DMS53 (cell line): ENCODE measurements at regions not wholly inside any gene's neighbourhood (a gene's known extent, or its start where the extent isn't known, plus 50 kb on each side); places are given as distances from the start of the nearest gene placed in this dataset.

Source experiments
- DNase-seq: peaks from one replicate; lab custom pipeline; 2025; lab: John Stamatoyannopoulos, UW

DNA sequence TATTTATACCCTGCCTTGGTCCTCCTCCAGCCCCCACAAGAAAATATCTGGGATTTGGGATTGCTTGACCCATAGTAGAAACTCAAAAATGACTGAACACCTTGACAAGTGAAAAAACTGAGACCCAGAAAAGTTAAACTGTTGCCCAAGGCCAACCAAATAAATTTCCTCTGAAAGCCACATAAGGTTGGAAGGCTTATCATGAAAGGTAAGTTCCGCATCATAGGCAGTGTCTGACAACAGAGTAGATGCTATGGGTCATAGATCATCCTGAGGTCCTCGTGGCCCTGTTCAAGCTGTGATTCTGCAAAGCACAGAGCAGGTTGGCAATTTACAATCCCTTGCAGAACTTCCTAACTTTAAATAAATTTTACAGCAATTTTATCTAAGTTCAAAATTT, 140.8 kb upstream of the TSC22D2 start:
- DNase-seq, result no peak

DNA sequence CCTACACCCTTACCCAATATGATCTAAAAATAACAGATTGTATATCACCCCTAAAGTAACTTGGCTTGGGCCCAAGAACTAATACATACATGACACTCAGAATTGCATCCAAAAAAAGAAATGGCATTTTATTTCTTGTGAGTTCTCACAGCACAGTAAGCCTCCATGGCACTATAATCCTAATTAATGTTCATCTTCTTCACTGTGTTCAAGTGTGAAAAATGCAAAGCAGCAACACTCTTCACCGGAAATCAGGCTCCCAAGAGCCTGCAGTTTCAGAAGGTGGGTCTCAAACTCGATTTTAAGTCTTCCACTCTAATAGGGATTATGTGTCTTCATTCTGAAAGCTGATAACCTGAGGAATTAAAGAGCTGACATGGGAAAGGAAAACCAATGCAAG, 142.8 kb upstream of the TSC22D2 start:
- DNase-seq, result no peak

DNA sequence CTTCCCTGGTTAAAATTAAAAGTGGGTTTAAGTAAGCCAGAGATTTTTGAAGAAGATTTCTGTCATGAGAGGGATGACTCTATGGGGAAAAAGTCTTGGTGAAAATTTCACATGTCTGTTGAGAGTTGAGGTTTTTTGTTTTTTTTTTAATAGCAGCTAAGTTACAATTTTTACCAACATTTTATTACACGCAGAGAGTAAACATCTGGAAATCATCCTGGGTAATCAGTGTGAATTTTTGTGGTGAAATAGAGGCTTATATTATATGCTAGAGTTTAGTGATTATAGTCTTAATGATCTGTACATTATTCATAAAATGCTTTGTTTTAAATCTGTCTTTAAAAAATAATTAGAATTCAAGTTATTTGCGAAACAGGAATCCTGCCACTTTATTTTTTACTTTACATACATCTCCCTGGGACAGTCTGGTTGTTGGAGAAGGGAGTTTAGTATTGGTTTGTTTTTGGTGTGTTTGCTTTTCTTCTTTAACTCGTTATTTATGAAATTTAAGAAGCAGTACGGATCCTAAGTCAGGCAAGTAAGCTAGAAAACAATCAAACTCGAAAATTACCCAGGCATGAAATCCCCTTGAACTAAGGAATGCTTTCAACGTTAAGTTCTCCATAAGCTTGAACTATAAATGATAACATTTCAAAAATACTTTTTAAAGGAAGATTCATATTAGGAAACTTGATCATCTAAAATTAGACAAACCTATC, 143.4 kb upstream of the TSC22D2 start:
- peak; percentile 1 for DNase-seq

DNA sequence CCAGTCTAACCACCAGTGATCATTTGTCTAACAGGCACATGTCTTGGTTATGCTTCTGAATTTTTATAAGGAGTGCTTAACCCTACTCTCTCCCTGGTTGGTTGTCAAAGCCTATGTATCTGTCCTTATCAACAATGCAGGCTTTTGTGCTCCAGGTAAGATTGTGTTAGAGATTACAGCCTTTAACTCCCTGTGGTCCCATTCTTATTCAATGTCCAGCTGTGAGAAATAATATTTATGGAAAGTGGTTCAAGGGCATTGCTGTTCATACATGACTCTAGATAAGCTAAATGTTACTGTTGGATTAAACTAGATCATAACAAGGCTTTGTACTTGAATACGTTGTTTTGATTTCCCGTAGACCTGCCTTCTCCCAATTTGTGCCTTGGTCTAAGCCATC, 146.1 kb upstream of the TSC22D2 start:
- DNase-seq, result no peak

DNA sequence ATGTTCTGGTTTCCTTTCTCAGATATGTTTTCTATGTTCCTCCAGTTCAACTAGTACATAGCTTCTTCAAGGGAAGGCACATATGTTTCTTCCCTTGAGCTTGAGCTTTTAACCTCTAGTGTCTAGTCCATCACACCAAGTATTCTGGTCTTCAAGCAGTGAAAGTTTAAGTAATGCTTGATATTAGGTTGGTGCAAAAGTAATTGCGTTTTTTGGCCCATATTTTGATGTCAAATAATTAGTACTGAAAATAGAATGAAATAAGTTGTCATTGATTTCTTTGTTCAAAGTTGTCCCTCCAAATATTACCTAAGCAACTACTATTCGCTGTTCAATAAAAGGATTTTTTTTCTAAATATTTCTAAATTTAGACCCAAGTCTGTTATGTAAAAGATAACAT, 146.7 kb upstream of the TSC22D2 start:
- DNase-seq, result no peak

DNA sequence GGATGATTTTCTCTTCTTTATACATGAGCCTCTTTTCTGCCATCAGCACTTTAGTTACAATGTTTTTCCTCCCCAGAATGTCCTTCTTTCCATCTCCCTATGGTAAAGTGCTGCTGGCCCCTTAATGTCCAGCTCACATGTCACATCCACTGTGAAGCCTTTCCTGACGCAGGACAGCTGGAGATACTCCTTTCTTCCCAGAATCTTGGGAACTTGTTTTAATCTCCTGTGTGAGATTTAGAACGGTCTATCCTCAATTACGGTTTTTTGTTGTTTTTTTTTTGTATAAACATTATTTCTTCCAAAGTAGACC, 147.7 kb upstream of the TSC22D2 start:
- DNase-seq, result no peak

DNA sequence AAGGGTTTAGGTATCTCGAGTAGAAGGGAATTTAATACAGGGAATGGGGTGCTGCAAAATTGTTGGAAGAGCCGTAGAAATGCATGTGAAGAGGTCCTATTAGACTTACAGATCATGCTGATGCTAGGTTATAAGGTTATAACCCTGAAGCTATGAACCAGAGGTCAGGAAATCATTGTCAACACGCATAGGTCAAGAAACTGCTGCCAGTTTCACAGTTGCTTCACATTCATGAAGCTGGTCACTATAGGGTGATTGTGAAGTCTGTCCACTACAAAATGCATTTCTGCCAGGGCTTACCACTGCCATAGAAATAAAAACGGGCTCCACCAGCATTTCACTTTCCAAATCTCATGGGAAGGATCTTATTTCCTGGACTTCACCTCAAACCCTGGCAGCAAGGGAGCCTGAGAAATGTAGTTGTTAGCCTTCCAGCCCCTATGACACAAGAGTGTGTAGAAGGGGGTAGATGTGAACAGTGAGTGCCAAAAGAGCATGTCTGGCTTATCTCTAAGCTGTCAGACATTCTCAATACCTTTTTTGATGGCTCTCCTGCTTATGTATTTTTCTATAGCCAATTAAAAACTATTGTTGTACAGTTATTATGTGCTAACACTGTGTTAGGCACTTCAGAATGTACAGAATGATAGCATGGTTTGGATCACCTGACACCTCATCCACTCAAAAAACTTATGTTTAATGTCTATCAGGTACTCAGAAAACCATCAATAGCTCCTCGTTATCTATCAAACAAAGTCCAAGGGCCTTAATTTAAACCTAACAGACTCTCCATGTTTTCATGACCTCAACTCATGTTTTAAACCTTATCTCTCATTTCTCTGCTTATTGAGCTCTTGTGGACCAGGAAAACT, 148.3 kb upstream of the TSC22D2 start:
- no peak for DNase-seq

DNA sequence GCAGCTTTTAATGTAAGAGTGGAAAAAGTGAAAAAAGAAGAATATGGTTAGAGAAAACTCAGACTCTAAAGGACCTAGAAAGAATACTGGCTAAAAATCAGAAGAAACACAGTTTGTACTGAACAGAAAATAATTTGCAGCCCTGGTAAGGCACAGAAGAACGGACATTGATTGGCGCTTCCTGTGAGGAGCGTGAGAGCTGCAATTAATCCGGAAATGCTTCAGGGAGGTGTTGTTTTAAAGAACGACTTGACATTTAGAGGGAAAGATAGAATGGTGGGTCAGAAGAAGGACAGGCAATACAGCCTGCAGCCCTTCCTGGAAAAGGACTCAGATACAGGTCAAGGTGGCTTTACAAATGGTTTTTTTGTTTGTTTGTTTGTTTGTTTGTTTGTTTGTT, 151.3 kb upstream of the TSC22D2 start:
- DNase-seq, result no peak

DNA sequence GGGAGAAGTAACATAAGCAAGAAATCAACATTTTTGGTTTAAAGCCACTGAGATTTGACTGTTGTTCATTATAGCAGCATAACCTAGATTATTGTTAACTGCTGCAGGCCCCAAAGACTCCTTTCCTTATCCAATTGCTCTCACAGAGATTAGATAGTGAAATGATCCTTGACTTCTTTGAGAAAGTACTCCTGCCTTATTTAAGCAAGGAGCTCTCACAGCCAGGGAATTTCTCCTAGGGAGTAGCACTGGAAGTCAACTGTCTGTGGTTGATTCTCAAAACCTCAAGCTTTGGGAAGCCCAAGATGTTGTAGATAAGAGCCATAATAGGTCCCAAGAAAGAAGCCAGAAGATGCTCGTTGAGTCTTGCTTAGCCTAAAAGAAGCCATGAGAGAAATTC, 151.8 kb upstream of the TSC22D2 start:
- DNase-seq, result no peak

DNA sequence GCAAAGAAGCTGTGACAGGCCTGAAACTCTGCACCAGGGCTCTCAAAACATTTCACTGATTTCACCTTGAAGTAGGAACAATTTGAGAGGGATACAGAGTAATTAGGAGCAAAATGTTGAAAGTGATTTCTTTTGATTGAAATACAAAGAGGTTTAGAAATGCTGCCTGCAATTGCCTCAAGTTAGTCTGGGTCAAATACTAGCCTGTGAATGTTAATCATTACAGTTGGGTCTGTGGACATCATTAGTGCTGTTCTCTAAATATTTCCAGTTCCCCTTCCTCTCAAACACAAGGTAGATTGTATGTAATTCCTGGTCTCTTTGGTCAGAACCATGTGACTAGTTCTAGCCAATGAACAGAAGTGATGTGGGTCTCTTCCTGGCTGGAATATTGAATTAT, 152.3 kb upstream of the TSC22D2 start:
- no peak for DNase-seq

DNA sequence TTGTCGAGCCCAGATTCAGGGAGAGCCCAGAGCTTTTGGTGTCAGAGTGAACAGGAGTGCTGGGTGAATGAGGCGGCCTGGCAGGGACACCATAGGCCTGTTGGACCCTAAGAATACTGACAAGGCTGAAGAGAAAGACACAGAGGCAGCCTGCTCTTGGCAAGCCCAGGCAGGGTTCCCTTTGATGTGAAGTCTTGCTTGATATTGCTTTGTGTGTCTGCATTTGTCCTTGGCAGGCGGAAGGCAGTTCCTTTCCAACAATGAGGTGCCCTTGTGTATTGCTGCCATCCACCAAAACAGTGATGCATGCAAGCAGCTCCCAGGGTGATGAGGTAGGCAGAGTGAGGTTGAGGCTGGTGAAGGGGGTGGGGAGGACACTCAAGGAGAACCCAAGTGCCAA, 152.7 kb upstream of the TSC22D2 start:
- no peak for DNase-seq

DNA sequence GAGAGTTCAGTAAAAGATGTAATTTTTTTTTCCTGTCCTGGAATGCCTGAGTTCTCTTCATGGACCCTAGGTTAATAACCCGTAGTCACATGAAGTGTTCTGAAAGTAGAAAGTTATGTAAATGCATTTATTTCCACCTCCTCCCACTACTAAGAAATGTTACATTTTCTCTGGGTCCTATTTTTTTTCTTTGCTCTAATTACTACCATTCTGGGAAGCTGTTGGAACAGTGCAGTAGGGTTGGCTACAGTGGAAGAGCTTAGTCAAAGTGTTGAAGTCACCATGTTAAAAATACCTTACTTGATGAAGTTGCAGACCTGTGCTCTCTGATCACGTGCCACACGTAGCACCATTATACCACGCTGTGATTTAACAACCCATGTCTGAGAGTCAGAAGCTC, 153.8 kb upstream of the TSC22D2 start:
- DNase-seq, result no peak

DNA sequence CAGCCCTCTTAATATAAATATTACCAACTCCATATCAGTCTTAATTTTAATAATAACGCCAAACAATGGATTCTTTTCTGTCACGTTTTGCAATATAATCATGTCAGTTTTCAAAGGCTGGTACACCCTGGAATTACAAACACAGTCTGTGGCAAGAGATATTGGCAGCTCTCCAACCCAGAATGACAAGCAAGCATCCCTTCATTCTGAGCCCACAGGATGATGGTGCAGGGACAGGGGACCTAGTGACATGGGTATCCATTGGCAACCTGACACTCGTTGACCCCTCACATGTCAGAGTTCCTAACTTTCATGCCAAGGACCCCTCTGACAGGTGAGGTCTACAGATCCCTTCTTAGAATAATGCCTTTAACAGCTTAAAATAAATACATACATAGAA, 154.5 kb upstream of the TSC22D2 start:
- DNase-seq, result peak; percentile 21

DNA sequence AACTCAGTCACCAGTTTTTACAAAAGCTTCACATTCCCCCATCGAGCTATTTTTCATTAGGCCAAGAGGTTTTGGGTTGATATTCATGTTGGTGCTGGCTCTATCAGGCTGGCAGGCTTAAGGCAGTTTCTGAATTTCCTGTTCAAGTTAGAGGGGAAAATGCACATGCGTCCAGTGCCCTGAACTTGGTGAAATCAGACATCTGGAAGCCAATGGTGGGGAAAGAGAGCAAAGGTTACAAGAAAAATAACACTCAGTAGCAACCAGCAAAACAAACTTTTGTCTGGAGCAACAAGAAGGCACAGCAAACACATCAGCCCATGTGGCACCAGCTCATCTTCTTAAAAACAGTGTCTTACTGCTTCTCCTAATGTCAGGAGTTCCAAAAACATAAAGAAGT, 155.6 kb upstream of the TSC22D2 start:
- no peak for DNase-seq

DNA sequence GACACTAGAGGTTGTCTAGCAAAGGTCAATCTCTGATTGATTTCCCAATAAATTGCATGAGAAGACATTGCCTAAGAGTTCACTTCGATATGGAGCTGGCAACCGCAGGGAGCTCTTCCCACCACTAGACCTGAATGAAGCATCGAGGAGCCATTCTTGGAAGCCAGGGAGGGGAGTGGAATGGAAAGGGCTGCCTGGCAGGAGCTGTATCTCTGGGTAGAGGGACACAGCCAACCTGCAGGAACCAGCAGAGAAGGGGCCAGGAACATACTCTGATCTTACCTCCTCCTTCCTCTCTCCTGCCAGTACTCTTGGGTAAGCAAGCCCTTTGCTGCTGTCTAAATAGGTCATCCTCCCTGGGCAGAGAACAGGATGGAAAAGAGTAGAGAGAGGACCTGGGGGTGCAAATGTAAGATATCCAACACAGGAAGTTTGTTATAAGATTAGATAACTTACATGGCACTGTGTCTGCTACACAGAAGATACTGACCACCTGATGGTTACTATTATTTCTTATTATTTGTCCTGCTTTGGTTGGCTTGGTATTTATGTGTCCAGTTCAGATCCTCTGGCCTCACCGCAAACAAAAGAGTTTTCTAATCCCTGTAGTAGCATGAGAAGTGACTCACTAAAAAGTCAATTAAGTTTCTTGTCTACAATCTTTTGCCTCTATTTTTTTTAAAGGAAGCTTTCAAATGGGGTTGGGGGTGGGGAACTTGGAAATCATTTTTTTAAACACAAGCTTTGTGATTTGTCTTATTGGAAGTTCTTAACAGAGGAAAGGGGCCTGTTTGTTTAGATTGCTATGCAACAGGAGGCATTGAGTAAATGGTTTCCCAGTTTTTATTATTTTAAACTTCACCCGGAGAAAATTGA, 156.7 kb upstream of the TSC22D2 start:
- DNase-seq, result no peak

DNA sequence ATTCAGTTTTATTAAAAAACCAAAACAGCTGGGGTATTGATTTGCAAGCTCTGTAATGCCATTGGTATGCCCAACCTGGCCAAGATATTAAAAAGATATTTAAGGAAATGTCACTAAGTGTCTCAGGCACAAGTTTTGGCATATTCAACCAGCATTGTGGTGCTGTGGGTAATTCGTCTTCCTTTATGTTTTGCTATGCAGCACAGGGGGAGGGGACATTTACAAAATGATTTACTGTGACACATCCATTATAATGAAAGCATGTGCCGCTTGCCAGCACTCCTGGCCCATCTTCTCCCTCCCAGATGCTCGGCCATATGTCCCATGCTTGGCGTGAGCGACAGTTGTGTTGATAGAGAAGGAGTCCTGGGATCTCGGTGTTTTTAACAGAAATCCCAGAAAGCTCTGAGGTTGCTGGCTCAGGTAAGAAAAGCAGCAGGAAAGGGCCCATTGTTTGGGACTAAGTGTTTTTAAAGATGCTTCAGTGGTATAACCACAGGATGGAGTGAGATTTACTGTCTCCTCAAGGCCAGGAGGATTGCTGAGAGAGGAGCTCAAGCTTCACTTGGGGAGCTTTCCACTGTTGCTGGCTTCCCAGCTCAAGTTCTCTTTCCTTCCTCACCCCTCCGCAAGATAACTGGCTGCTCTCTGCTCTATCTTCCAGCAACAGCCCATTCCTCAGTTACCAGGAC, 158.2 kb upstream of the TSC22D2 start:
- DNase-seq, result no peak

DNA sequence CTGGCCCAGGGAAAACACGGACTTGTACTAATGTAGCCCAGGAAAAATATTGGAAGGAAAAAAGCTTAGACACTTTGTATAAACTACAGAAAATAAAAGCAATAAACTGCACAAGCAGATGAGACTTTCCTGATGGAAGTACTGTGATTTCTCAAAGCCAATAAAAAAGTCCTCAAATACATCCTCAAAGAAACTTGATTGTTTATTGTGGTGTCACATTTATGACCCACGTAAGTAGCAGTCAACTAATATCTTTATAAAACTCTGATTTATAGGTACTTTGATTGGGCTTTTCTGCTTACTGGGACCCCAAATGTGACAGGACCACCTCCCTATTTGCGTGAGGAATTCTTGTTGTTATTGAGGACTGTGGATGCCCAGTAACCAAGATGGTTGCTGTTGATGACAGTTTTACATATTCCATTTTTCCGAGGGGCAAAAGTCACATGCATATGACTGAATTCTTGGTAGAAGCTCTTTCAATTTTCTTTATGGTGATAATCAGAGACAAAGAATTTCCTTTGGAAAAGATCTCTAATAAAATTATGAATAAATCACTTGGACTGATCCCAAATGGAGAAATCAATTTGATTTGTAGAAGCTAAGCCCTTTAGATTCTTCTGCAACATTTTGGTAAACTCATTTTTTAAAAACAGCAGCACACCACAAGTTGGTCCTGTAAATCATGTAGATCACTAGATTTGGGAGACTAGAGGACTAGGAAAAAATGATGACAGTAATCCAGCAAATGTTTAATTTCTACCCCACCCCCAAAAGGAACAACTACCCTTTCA, 159.0 kb upstream of the TSC22D2 start:
- DNase-seq, result no peak

DNA sequence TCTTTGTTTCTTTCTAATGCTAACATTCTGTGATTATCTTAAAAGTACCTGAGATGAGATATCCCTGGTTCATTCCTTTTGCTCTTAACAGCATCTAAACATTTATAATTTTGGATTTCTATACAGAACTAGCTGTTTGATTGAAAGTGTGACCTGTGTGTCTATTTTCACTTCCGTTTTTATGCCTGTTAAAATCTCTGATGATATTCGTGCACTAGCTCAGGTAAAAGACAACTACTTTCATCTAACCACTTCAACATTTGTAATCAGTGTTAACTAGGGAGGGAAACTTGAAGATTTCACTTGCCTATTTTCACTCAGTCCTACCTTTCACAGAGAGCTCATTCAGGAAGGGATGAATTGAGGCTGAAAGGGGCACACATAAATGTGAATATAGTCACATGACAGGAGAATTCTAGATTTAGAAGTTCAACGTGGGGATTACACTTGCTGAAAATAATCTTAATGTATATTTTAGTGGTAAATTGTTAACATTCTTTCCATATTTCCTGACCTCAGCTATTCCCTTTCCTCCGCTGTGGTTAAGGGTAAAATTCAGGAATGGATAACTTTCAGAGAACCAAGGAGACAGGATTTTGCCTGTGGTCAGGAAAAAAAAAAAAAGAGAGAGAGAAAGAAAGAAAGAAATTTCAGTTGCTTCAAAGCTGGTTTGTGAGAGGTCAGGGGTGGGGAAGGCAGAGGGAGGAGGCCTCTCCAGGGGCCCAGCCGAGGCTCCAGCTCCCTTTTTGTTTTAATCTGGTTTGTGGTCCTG, 159.8 kb upstream of the TSC22D2 start:
- DNase-seq, result no peak

DNA sequence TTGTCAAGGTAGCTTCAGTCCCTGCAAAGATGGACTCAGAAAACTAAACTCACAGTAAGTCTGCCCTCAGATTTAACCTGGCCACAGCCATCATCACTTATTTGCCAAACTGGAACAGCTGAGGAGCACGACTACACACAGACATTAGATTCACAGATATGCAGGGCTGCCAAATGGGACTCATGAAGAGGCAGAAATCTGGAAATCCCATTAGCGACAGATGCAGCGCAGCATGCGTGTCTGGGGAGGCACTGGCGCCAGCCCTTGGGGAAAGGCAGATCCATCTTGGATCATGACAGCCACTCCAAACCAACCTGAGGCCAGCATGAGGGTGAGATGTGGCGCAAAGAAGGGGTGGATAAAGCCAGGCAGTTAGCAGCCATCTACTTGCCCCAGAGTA, 160.7 kb upstream of the TSC22D2 start:
- DNase-seq, result no peak

DNA sequence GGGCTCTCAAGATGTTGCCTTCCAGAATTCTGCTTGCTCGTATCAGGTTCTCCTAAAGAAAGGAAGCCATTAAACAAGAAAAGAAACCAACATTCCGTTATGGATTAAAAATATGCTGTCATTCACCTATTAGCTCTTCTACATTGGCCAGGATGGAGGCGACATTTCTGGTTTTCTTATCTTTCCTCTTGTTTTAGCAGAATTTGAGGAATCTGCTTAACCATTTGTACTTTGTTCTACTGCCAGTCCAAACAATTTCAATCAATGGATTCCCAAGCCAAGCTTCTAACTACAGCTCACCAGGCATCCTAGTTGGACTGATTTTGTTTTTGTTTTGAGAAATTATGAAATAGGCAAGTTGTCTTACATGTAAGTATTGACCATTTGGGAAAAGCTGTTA, 164.6 kb upstream of the TSC22D2 start:
- DNase-seq, result no peak
